NB4 (cell line): ENCODE measurements at regions not wholly inside any gene's neighbourhood (a gene's known extent, or its start where the extent isn't known, plus 50 kb on each side); places are given as distances from the start of the nearest gene placed in this dataset.
"Not testable (repeated sequence)": the region's sequence is repeated elsewhere in the genome, so short reads cannot be mapped to it uniquely, and the experiment has no call there.

Experiments used
- DNase-seq: peaks from one replicate; pipeline ENCODE4 v3.0.0; 2010; ENCODE audit warnings: low read depth
- H3K4me3 ChIP-seq: one replicate; pipeline ENCODE4 v1.5.1; 2011; ENCODE audit warnings: mild to moderate bottlenecking, low read depth, low read length, moderate library complexity
- MYC ChIP-seq: IDR thresholded peaks from 2 replicates; pipeline ENCODE4 v1.6.1; 2011; ENCODE audit warnings: low read depth, low read length
- POLR2A ChIP-seq: IDR thresholded peaks from 2 replicates; pipeline ENCODE4 v1.6.1; 2011; ENCODE audit warnings: mild to moderate bottlenecking; ENCODE audit not compliant: insufficient read length; ENCODE audit errors: extremely low read depth
- TF ChIP-seq, protein P1 (sequence below): IDR thresholded peaks from 2 replicates; pipeline ENCODE4 v1.6.1; 2011; ENCODE audit warnings: low read depth, low read length
- TF ChIP-seq, protein P2 (sequence below): IDR thresholded peaks from one replicate; pipeline ENCODE4 v1.5.1; 2012; ENCODE audit warnings: low read depth, low read length

DNA sequence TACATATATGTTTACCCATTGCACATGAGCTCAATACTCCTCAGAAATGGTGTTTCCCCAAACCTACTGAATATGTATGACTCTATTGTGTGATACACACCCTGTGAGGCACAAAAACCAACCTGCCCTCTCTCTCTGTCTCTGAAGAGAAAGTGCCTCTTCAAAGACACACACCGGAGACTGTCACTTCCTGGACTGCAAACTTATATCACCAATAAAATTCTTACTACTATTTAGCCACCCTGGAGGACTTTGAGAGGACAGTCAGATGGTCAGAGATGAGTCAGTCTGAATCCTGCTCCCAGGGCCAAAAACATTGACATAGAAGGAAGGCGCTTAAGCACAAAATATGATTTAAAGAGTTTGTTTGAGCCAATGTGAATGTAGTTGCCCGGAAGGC lies 110.4 kb downstream of the PPIAL4G start:
- H3K4me3 ChIP-seq, result no peak overlapping the region
- DNase-seq, result peak; percentile 7
- TF ChIP-seq, protein P1, sequence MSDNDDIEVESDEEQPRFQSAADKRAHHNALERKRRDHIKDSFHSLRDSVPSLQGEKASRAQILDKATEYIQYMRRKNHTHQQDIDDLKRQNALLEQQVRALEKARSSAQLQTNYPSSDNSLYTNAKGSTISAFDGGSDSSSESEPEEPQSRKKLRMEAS, result no peak
- TF ChIP-seq, protein P2, sequence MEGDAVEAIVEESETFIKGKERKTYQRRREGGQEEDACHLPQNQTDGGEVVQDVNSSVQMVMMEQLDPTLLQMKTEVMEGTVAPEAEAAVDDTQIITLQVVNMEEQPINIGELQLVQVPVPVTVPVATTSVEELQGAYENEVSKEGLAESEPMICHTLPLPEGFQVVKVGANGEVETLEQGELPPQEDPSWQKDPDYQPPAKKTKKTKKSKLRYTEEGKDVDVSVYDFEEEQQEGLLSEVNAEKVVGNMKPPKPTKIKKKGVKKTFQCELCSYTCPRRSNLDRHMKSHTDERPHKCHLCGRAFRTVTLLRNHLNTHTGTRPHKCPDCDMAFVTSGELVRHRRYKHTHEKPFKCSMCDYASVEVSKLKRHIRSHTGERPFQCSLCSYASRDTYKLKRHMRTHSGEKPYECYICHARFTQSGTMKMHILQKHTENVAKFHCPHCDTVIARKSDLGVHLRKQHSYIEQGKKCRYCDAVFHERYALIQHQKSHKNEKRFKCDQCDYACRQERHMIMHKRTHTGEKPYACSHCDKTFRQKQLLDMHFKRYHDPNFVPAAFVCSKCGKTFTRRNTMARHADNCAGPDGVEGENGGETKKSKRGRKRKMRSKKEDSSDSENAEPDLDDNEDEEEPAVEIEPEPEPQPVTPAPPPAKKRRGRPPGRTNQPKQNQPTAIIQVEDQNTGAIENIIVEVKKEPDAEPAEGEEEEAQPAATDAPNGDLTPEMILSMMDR, result no peak
- TF ChIP-seq POLR2A (no peak), MYC (no peak)

DNA sequence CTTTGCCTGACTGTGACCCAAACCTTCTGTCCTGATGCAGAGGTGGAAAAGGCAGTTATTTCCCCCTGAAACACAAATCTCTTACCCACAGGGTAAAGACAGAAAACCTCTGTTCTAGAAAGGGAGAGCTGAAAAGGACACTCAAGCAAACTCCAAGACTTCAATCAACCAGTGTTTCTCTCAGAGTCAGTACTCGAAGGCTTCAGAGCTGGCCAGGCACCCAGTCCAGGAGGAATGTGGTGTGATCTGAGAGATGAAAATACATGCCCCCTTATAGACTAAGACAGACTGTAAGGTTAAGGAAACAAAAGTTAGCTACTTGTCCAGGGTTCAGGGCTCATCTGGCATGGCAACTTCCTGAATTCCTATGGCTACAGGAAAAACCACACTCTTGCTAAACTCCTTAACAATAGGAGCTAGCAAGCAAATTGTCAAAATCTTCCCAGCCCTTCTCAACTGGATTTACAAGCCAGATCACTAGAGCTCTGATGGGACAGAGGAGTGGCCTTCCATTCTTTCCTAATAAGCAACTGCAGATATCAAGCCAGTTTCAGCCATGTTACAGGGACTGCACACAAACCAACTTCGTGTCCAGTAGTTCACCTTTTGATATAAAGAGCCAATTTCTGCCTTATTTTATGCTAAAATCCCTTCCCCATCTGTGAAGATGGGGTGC lies 110.9 kb downstream of the PPIAL4G start:
- DNase-seq, H3K4me3 ChIP-seq: not testable (repeated sequence)

DNA sequence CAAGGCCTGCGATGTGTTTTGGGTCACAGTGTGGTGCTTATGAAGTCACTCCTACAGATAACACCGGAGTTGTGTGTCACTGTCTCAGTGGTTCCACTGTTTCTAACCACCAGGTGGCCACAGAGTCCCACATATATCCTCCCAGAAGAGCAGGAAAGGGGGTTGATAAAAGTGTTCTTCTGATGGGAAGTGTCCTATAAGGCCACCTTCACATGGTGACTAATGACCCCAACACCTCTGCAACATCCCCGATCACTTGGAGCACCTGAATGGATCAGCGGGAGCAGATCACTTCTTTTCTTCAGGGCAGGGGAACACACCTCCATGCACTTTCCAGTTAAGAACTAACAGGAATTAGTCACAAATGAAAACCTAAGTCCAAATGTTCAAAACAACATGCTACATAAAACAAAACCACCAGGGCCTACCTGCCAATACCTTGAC lies 111.5 kb downstream of the PPIAL4G start:
- DNase-seq, result peak; percentile 83
- not testable (repeated sequence) for H3K4me3 ChIP-seq
- TF ChIP-seq, protein P2, result peak; percentile 58

DNA sequence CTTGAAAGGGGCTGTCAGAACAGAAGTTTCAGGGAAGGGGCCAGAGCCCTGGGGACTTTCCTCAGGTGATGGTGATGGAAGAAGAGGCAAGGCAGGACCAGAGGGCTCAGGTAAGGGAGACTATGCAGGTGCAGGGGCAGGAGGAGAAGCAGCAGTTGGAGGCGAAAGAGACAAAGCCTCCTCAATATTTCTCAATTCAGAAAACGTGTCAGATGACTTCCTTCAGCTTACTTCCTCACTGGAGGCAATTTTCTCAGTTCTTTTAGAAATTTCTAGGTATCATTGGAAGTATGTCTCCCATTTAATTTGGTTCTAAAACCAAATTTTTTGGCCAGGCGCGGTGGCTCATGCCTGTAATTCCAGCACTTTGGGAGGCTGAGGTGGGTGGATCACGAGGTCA lies 112.4 kb downstream of the PPIAL4G start:
- H3K4me3 ChIP-seq, DNase-seq: not testable (repeated sequence)

DNA sequence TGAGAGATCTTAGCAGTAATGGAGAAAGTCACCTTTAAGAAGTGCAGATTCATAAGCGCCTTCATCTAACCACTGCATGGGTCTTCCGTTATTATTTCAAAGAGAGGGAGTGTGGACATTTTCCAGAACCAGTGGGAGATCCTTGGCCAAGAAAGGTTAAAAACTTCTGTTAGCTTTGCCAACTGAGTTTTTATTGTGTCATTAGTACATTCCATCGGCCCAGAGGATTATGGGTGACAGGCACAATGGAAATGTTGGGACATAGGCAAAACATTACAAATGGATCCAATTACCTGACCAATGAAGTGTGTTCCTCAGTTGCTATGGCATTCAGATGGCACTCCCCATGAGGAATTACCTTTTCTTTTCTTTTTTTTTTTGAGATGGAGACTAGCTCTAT lies 115.5 kb downstream of the PPIAL4G start:
- no peak overlapping the region for H3K4me3 ChIP-seq
- no peak for DNase-seq
- TF ChIP-seq, protein P2, result no peak
- TF ChIP-seq MYC (no peak), POLR2A (no peak)
- TF ChIP-seq, protein P1, result no peak

DNA sequence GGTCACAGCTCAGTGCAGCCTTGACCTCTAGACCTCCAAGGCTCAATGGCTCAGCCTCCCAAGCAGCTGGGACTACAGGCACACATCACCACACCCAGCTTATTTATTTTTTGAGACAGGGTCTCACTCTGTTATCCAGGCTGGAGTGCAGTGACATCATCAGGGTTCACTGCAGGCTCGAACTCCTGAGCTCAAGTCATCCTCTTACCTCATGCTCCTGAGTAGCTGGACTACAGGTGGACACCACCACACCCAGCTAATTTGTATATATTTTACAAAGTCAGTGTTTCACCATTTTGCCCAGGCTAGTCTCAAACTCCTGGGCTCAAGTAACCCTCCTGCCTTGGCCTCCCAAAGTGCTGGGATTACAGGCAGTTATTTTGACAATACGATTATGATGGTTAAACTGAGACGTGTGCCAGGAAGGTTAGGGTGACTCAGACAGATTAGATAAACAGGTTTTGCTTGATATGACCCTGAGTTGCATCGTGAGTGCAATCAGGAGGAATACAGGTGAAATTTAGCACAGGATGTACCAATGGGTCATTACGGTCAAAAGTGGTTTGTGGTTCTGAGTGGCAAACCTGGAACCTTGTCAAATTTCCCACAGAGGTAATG lies 116.9 kb downstream of the PPIAL4G start:
- H3K4me3 ChIP-seq, DNase-seq: not testable (repeated sequence)

DNA sequence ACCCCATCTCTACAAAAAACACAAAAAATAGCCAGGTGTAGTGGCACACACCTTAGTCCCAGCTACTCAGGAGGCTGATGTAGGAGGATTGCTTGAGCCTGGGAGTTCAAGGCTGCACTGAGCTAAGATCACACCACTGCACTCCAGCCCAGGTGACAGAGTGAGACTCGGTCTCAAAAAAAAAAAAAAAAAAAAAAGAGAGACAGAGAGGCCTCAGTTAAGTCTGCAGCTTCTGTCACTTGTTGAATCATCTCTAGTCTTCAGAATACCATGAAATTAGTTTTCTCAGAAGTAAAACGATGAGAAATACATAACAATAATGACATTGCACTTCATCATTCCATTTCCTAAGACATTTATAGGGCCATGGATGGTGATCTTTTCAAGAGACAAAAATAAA lies 118.0 kb downstream of the PPIAL4G start:
- DNase-seq, H3K4me3 ChIP-seq: not testable (repeated sequence)

DNA sequence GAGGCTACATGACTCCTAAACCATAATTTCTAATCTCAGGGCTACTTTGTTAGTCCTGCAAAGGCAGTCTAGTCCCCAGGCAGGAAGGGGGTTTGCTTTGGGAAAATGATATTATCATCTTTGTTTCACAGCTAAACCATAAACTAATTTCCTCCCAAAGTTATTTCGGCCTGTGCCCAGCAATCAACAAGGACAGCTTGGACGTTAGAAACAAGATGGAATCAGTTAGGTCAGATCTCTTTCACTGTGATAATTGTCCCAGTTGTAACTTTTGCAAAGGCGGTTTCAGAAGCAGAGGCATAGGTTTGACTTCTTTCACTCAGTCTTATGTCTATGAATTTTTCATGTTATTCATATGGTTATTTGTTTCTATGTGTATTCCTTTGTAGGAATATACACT lies 119.1 kb downstream of the PPIAL4G start:
- DNase-seq, H3K4me3 ChIP-seq: not testable (repeated sequence)

DNA sequence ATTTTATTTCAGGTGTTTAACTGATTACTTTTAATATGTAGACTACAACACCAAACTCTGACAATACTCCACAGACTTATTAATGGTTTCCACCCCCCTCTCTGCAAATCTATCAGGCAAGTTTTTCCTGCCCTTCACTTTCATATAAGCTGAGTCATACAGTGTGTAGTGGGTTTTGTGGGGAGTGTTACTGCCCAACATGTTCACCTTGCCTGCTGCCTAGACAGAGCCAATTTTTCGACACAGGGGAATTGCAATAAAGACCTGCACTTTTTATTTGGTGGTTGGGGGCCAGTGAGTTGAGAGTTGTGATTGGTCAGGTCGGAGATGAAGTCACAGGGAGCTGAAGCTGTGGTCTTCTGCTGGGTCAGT lies 119.7 kb downstream of the PPIAL4G start:
- peak; percentile 39 for DNase-seq
- no peak overlapping the region for H3K4me3 ChIP-seq
- no peak for TF ChIP-seq POLR2A
- TF ChIP-seq MYC, result no peak
- TF ChIP-seq, protein P2, result no peak
- TF ChIP-seq, protein P1, result no peak
